Choroid plexus epithelial cell (primary cell): ENCODE measurements at regions not wholly inside any gene's neighbourhood (a gene's known extent, or its start where the extent isn't known, plus 50 kb on each side); places are given as distances from the start of the nearest gene placed in this dataset.

Source experiments
- DNase-seq: peaks from one replicate; pipeline ENCODE4 v3.0.0-alpha.2; 2010; ENCODE audit warnings: low read depth
- H3K4me3 ChIP-seq: 2 replicates; pipeline ENCODE4 v1.5.1; 2011; ENCODE audit warnings: low read depth, mild to moderate bottlenecking, control low read depth, low read length, moderate library complexity
- TF ChIP-seq, protein P1 (sequence below): conservative IDR thresholded peaks from 2 replicates; pipeline ENCODE4 v1.5.1; 2011; ENCODE audit warnings: low read depth, mild to moderate bottlenecking, control low read depth, inconsistent platforms, low read length, moderate library complexity

DNA sequence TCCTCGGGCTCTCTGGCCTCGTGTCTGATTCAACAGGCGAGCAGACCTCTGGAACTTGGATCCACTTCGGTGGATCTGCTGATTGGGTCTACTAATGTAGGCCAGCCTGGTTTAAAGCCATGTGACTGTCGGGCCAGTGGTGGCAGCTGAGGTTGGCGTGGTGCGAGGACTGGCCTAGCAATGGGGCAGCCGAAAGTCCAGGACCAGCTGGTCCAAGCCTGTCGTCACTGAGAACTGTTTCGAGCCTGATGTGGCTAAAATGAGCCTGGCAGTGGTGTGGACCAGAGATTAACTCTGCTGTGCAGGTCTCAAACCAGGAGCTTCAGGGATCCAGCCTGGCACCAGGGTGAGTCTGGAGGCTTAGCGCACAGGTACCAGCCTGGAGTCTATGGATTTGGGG is 56.4 kb upstream of the ROBO1 start:
- H3K4me3 ChIP-seq: no peak overlapping the region
- TF ChIP-seq, protein P1, sequence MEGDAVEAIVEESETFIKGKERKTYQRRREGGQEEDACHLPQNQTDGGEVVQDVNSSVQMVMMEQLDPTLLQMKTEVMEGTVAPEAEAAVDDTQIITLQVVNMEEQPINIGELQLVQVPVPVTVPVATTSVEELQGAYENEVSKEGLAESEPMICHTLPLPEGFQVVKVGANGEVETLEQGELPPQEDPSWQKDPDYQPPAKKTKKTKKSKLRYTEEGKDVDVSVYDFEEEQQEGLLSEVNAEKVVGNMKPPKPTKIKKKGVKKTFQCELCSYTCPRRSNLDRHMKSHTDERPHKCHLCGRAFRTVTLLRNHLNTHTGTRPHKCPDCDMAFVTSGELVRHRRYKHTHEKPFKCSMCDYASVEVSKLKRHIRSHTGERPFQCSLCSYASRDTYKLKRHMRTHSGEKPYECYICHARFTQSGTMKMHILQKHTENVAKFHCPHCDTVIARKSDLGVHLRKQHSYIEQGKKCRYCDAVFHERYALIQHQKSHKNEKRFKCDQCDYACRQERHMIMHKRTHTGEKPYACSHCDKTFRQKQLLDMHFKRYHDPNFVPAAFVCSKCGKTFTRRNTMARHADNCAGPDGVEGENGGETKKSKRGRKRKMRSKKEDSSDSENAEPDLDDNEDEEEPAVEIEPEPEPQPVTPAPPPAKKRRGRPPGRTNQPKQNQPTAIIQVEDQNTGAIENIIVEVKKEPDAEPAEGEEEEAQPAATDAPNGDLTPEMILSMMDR: no peak
- DNase-seq: no peak

DNA sequence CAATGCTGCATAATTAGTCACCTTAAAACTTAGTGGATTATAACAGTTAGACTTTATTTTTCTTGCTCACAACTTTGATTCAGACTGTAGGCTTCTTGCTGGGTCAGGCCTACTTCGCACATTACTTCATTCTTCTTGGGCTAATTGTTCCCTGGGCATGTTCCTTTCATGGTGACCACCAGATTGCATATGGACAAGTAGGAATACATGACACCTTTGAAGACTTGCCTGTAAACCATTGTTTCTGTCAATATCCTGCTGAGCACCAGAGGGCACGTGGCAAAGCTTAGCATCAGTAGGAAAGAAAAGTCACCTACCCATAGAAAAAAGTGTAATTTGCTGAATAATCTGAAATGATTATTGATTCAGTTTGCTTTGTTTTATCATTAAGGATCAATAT is 54.3 kb upstream of the ROBO1 start:
- no peak for DNase-seq
- TF ChIP-seq, protein P1: no peak
- no peak overlapping the region for H3K4me3 ChIP-seq

DNA sequence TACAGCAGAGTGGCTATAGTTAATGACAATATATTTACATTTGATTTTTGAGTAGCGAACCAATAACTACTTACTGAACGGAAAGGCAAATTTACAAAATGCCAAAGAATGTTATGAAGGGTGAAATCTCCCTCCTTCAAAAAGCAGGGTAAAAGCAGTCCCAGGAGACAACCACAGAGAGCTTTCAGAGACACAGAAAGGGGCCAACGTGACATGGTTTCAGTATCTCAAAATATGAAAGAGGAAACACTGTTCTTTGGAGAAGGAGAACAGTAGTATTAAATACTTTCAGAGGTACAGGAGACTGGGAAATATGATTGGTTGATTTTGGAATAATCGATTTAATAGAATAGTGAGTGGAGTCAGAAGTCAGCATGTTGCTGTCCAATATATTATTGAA is 52.3 kb upstream of the ROBO1 start:
- no peak overlapping the region for H3K4me3 ChIP-seq
- TF ChIP-seq, protein P1: no peak
- no peak for DNase-seq

DNA sequence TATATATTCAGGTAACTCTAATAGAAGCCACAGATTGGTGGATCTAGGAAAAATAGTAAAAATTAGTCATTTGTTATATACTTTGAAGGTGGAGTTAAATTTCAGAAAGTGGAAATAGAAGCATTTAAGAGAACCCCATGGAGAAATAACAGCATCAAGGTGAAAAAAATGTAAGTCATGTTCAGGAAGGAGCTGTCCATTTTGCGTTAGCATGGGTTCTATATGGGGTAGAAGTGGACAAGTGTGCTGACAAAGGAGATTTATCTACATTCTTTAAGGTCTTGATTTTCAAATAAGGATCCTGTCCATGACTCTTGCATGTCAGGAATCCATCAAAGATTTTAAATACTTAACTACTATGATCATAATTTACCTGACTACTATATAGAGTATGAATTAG is 50.2 kb upstream of the ROBO1 start:
- TF ChIP-seq, protein P1: no peak
- H3K4me3 ChIP-seq: no peak overlapping the region
- DNase-seq: no peak
